GM18505 (cell line): ENCODE measurements at regions not wholly inside any gene's neighbourhood (a gene's known extent, or its start where the extent isn't known, plus 50 kb on each side); places are given as distances from the start of the nearest gene placed in this dataset.
A peak's percentile ranks its signal among the peaks of the same experiment; 100 is the strongest.

Experiments used
- ATAC-seq: cut with Tn5 transposase; IDR thresholded peaks from one replicate; pipeline ENCODE4 v1.9.1; 2021; ENCODE audit not compliant: unreplicated experiment
- POLR2A ChIP-seq: IDR thresholded peaks from 4 replicates; pipeline ENCODE4 v1.6.1; 2011; ENCODE audit warnings: borderline replicate concordance; ENCODE audit not compliant: insufficient read depth, insufficient read length; ENCODE audit errors: extremely low read depth

- no peak for ATAC-seq
- no peak for TF ChIP-seq POLR2A
Observed at GRCh38 chr12:103073630-103074029, 116.2 kb downstream of the ASCL1 start.

- no peak for TF ChIP-seq POLR2A
- ATAC-seq = no peak
Observed at GRCh38 chr12:103075848-103076247, 118.4 kb downstream of the ASCL1 start.

GRCh38 chr12:103077108-103077773 lies 119.8 kb downstream of the ASCL1 start:
- no peak for TF ChIP-seq POLR2A
- ATAC-seq = no peak

GRCh38 chr12:103085541-103085940 lies 128.1 kb downstream of the ASCL1 start:
- no peak for ATAC-seq
- no peak for TF ChIP-seq POLR2A

GRCh38 chr12:103086471-103086870 lies 129.0 kb downstream of the ASCL1 start:
- TF ChIP-seq POLR2A = no peak
- no peak for ATAC-seq

- no peak for ATAC-seq
- no peak for TF ChIP-seq POLR2A
Observed at GRCh38 chr12:103093499-103094106, 136.1 kb downstream of the ASCL1 start.

GRCh38 chr12:103097496-103097895 lies 140.0 kb downstream of the ASCL1 start:
- no peak for ATAC-seq
- TF ChIP-seq POLR2A = no peak

GRCh38 chr12:103100257-103100831 lies 142.9 kb downstream of the ASCL1 start:
- ATAC-seq = no peak
- TF ChIP-seq POLR2A = no peak

GRCh38 chr12:103102225-103102744 lies 144.8 kb downstream of the ASCL1 start:
- TF ChIP-seq POLR2A = no peak
- ATAC-seq = no peak

- no peak for TF ChIP-seq POLR2A
Observed at GRCh38 chr12:103105971-103106597, 148.6 kb downstream of the ASCL1 start.

GRCh38 chr12:103109861-103110260 lies 152.4 kb downstream of the ASCL1 start:
- ATAC-seq = no peak
- TF ChIP-seq POLR2A = no peak

More at GRCh38 chr12:103105971-103106597, 148.6 kb downstream of the ASCL1 start:
- ATAC-seq = no peak

- TF ChIP-seq POLR2A = no peak
- peak; percentile 98 for ATAC-seq
Observed at GRCh38 chr12:103114296-103115055, 157.0 kb downstream of the ASCL1 start.
